Ascending aorta (tissue), 2 donors: ENCODE measurements at regions not wholly inside any gene's neighbourhood (a gene's known extent, or its start where the extent isn't known, plus 50 kb on each side); places are given as distances from the start of the nearest gene placed in this dataset.

Experiments
- DNase-seq, 2 donors: peaks; one replicate each; pipeline ENCODE4 v3.0.0-alpha.2; 2019; ENCODE audit warnings: low spot score in 2 of 2
- H3K27ac ChIP-seq, 2 donors: fragments of 200-600 bp; sonication (generic); one replicate each; pipeline ENCODE4 v1.5.1; 2016 to 2017; ENCODE audit warnings: mild to moderate bottlenecking in 1 of 2
- H3K27me3 ChIP-seq: fragments of 200-600 bp; sonication (generic); one replicate; pipeline ENCODE4 v1.5.1; 2017
- H3K36me3 ChIP-seq, 2 donors: fragments of 200-600 bp; sonication (generic); one replicate each; pipeline ENCODE4 v1.5.1; 2016
- H3K4me1 ChIP-seq, 2 donors: fragments of 200-600 bp; sonication (generic); one replicate each; pipeline ENCODE4 v1.5.1; 2016 to 2017; ENCODE audit warnings: mild to moderate bottlenecking in 1 of 2
- H3K4me3 ChIP-seq, 2 donors: fragments of 200-600 bp; sonication (generic); one replicate each; pipeline ENCODE4 v1.5.1; 2016 to 2017; ENCODE audit warnings: mild to moderate bottlenecking in 1 of 2
- H3K9me3 ChIP-seq, 2 donors: fragments of 200-600 bp; sonication (generic); one replicate each; pipeline ENCODE4 v1.5.1; 2016
- CTCF ChIP-seq, 3 experiments: fragments of 200-600 bp in 2 of 3; fragments of 450-650 bp in 1 of 3; sonication (generic) in 2 of 3; IDR thresholded peaks; one replicate each; pipeline ENCODE4 v1.5.1; 2016 to 2019; ENCODE audit warnings: antibody characterized with exemption in 3 of 3, mild to moderate bottlenecking in 1 of 3, moderate library complexity in 1 of 3
- intact Hi-C: fragments of 100-400 bp; cut with DNase I; formaldehyde crosslinking; loops from one replicate; pipeline ENCODE4 v1.15.1; 2023

- H3K27me3 ChIP-seq: no peaks in the 10 kb centered on the region
- TF ChIP-seq CTCF (IDR thresholded peaks at IDR 0.05): no peak
These were observed 221.2 kb upstream of the CD180 start for GRCh38 chr5:67417839-67418238.

DNA sequence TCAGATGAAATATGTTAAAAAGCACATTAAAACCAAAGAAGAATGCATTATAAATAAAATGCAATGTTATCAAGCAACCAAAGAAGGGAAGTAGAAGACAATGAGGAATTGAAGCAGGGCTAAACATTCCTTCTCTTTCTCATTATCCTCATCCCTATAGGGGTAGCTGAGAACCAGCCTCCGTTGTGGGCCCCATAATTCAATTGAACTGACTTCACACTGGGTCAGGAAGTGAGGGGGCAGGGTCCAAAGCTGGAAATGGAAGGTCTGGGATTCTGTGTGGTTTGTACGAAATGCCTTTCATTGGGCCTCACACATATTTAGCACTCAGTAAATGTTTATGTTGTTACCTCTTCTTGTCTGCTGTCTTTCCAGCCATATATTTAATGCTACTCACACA, 220.4 kb upstream of the CD180 start:
- intact Hi-C loops: no loop called here
- no peak for DNase-seq
- Histone ChIP-seq H3K36me3 (no peaks in the 10 kb centered on the region), H3K4me3 (no peak overlapping the region), H3K27ac (no peak overlapping the region), H3K9me3 (no peaks in the 10 kb centered on the region), H3K4me1 (no peaks in the 10 kb centered on the region), H3K27me3 (no peaks in the 10 kb centered on the region)
- no peak for TF ChIP-seq CTCF (IDR thresholded peaks at IDR 0.05)

More at GRCh38 chr5:67417839-67418238, 221.2 kb upstream of the CD180 start:
- Histone ChIP-seq H3K4me1 (no peaks in the 10 kb centered on the region), H3K4me3 (no peak overlapping the region), H3K9me3 (no peaks in the 10 kb centered on the region), H3K36me3 (no peaks in the 10 kb centered on the region), H3K27ac (no peak overlapping the region)
- intact Hi-C loops: no loop called here
- no peak for DNase-seq

- Histone ChIP-seq H3K4me3 (no peak overlapping the region), H3K4me1 (no peaks in the 10 kb centered on the region), H3K9me3 (no peaks in the 10 kb centered on the region), H3K27me3 (no peaks in the 10 kb centered on the region), H3K27ac (no peak overlapping the region), H3K36me3 (no peaks in the 10 kb centered on the region)
- TF ChIP-seq CTCF (IDR thresholded peaks at IDR 0.05): no peak
- intact Hi-C loops: no loop called here
- no peak for DNase-seq
These were observed 219.7 kb upstream of the CD180 start for GRCh38 chr5:67416133-67416937.

GRCh38 chr5:67414712-67415111, 218.1 kb upstream of the CD180 start:
- TF ChIP-seq CTCF (IDR thresholded peaks at IDR 0.05): no peak
- no peaks in the 10 kb centered on the region for H3K36me3 ChIP-seq
- no peak overlapping the region for H3K4me3 ChIP-seq
- H3K9me3 ChIP-seq: no peaks in the 10 kb centered on the region
- H3K4me1 ChIP-seq: no peaks in the 10 kb centered on the region
- H3K27ac ChIP-seq: no peak overlapping the region
- intact Hi-C loops: no loop called here
- DNase-seq: no peak
- H3K27me3 ChIP-seq: no peaks in the 10 kb centered on the region

DNA sequence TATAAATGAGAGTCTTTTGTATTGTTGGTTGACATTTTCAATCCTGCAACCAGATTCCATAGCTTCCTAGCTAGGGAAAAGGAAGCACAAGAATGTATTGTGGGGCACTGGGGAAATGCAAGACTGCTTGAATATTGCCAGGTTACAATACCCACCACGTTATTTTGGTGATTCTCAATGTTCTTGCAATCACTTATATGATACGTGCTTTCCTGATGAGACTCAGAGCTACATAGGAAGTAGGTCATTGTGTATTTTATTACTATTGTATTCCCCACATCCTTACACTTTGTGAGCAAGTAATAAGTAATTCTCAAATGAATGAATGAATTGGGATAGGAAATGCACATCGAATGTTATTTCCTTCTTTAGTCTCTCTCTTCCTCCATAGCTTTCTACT, 217.1 kb upstream of the CD180 start:
- no peaks in the 10 kb centered on the region for H3K4me1 ChIP-seq
- no peaks in the 10 kb centered on the region for H3K9me3 ChIP-seq
- TF ChIP-seq CTCF (IDR thresholded peaks at IDR 0.05): no peak
- no peaks in the 10 kb centered on the region for H3K36me3 ChIP-seq
- H3K27ac ChIP-seq: no peak overlapping the region
- H3K4me3 ChIP-seq: no peak overlapping the region
- intact Hi-C loops: no loop called here
- H3K27me3 ChIP-seq: no peaks in the 10 kb centered on the region
- DNase-seq: no peak
